Islet precursor cell (in vitro differentiated cells): ENCODE measurements at regions not wholly inside any gene's neighbourhood (a gene's known extent, or its start where the extent isn't known, plus 50 kb on each side); places are given as distances from the start of the nearest gene placed in this dataset.
"Not testable (repeated sequence)": the region's sequence is repeated elsewhere in the genome, so short reads cannot be mapped to it uniquely, and the experiment has no call there.

Experiments
- DNase-seq: peaks from one replicate; pipeline ENCODE4 v3.0.0-alpha.2; 2018

DNA sequence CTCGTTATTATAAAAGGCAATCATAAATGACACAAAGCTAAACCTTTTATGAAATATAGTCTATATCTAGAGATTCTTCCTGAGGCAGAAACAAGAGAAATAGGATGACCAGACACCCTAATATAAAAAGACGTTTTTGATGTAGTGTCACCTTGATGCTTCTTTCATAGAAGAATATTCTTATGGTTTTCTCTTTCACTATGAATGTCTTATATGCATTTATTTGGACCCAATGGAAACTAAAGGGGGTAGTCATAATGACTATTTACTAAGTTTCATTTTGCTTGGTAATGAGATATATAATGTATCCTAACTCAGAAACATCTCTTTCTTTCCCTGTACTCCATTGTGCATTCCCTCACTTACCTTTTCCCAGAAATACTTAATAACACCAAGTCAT is 393.9 kb downstream of the RAP2B start:
- DNase-seq, result no peak

GRCh38 chr3:153559366-153559765 is 397.3 kb downstream of the RAP2B start:
- not testable (repeated sequence) for DNase-seq

- DNase-seq, result no peak
Measured at GRCh38 chr3:153567011-153567410, 405.0 kb downstream of the RAP2B start.

DNA sequence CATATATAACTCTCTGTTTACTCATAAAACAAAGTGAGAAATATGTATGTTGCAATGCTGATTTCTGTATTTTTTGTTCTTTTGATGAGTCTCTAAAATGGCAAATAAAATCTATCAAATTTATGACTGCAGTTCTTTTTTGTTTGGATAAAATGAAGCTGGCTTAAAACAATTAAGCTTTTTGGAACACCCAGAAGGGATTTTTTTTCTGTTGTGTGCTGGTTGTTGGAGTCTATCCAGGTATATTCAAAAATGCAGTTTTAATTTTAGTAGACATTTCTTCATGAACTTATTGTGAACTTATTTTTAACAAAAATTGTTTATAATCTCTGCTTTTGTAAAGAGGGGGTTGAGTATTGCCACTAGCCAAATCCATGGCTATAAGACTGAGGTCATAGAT is 405.5 kb downstream of the RAP2B start:
- DNase-seq, result no peak

- not testable (repeated sequence) for DNase-seq
Measured at GRCh38 chr3:153570481-153570880, 408.5 kb downstream of the RAP2B start.

- no peak for DNase-seq
Measured at GRCh38 chr3:153572165-153572564, 410.1 kb downstream of the RAP2B start.

DNA sequence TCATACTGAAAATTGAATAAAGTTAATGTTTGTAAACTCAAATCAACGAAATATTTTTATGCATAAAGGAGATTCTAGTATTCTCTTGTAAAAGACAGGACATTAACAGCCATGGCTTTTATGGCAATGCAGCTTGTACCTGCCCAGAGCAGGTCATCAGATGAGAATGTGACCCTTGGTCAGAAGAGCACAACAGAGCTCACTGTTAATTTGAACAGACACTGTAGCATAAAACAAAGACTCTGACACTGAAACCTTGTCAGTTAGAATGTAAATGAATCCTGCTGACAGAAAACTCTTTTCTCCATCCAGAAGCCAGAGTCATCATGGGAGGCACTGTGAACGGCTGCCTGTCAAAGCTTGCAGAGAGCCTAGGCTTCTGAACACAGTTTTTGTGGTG is 410.6 kb downstream of the RAP2B start:
- DNase-seq, result no peak

- no peak for DNase-seq
Measured at GRCh38 chr3:153573481-153573880, 411.5 kb downstream of the RAP2B start.

DNA sequence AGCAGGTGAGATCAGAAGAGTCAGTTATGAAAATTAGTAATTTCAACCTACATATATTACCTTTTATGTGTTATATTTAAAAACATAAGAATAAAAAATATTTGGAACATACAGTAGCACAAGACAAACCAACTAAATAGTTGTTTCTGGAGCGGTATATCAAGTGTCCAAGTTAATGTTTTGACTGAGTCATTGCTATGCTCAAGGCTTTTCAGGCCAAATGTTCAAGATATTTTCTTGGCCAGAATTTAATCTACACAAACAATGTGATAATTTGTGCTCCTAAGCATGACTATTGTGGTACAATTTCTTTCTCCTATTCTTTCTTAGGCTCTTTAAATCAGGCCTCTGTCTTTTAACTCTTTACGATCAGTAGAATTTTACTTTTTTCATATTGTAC is 412.4 kb downstream of the RAP2B start:
- DNase-seq, result no peak

DNA sequence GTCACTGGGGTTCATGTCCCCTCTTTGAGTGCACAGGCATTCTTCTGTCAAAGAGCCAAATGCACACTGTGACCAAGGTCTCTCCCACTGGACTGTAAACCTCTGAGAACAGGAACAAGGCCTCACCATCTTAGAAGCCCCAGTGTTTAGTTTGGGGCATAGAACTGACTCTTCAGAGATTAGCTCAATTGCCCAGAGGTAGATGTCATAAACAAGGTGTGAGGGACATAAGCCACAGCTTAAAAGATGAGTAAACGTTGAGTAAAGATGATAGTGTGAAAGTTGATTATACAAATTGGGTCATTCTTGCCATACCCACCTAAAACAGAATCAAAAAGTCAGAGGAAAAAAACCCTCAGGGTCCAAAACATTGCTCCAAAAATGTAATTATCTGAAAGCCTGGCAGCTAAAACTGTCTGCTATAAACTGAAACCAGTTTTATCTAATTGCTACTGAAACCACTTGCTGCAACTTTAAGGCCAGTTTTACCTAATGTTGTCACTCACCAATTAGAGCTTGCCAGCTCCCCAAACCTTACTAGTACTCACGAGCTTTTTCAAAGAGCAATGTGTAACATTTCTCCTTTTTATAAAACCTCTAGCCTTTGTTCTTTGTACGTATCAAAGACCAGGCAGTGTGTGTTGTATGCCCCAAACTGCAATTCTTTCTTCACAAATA is 415.2 kb downstream of the RAP2B start:
- DNase-seq, result no peak

- DNase-seq, result no peak
Measured at GRCh38 chr3:153578046-153578445, 416.0 kb downstream of the RAP2B start.

DNA sequence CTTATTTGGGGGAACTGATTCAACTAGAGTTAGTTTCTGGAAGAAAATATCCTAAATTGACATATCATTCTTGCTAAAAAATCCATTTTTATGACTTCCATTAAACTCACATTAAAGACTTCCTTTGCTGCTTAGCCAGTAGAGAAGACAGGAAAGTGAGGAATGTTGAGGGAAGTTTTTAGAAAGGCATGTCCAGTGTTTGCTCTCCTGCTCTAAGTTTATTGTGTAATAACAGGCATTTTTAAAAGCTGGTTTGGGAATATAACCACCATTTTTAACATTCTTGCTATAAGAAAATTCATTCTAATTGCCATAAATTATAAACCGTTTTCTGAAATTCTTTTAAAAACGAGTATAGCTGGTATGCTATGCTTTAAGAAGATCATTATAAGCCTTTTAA is 428.0 kb downstream of the RAP2B start:
- DNase-seq, result no peak

DNA sequence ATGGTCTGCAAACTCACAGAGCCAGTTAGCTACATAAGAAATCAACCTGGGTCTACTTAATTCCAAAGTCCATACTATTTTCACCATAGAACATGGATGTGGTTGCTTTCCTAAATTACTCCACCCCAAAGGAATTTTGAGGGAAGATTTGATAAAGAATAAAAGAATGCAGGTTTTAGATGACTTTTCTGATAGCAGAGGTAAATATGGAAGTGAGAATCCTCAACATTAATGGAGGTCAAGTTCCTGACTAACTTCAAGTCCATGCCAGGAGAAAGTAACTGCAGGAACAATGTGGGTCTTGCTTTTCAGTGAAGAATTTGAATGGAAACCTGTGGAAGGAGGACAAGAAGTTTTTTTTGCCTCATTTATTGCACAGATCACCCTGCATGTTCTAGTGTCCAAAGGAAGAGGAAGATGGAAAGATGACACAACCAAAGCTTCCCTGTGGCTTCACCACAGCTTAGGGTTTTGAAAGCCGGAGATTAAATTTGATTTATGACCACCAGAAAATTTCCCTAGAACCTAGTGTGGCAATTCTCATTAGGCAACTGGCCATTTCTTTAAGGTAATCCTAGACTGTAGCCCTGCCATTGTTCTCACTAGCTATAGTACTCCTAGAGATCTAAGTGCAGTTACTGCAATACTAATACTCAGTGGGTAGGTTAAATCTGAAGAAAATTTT is 429.7 kb downstream of the RAP2B start:
- no peak for DNase-seq

DNA sequence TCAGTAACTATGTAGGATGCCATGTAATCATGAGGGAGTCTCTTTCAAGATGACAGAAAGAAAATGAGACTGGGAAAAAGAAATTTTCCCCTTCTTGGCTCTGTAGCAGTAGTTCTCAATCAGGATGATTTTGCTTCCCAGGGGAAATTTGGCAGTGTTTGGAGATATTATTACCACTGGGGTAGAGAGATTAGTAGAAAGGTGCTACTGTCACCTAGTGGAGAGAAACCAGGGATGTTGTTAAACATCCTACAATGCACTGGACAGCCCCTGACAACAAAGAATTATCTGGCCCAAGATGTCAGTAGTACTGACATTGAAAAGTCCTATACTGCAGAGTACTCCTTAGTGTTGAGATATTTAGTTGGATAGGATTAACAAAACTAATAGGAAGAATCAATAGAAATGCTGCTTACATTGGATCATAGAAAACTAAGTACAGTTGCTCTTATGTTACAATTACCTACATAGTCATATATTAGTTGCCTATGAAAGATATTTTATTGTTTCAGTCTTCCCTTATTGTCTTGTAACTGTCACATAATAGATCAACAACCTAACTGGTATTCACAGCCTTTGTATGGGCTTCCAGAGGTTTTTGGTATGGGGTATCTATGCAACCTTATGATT is 433.3 kb downstream of the RAP2B start:
- no peak for DNase-seq

DNA sequence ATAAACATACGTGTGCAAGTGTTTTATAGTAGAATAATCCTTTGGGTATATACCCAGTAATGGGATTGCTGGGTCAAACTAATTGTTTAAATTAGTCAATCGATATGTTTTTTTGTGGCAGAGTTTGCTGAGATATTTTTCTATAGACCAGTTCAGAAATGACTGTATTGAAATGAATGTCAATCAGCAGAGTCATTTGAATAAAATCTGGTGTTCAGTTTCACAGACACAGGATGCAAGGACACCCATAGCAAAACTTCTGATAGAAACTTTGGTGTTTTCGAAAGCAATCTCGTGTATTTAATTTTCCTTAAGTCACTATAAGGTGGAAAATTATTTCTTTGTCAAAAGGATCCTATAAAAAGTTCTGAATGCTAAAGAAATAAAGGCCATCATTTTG is 434.4 kb downstream of the RAP2B start:
- no peak for DNase-seq

GRCh38 chr3:153599685-153600084 is 437.7 kb downstream of the RAP2B start:
- peak; percentile 80 for DNase-seq

DNA sequence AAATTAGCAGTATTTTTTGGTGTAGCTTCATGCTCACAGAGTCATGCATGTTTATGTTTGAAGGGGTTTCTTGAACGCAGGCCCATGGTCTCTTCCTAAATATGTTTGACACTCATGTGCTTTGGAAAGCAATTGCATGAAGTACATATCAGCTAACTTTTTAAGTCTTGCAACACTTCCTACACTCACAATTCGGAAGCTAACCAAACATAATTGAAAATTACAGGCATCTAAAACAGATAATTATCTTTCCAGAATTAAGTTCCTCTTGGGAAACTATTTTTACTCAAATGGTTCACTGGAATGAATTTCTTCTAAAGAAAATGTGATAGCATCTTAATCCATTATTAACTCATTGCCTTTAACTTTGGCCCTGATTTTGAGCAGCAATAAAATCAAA is 438.9 kb downstream of the RAP2B start:
- DNase-seq, result no peak

DNA sequence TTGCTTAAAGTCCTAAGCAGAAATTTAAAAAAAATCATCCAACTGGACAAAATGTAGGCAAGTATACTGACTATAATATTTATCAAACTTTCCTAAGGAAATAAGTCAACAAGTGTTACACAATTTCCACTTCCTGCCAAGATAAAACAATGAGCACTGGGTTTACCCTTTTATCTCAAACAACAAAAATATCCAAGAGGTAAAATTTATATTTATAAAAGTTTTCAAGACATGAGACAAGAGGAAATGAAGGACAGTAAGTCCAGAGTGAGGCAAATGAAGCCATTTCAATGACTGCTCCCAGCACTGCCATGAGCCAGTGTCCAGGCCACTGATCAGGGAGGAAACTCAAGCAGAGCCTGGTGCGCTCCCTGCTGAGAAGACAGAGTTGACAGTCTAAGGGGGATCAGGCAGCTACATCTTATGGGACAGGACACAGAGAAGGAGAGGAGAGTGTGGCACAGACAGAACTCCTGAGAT is 439.4 kb downstream of the RAP2B start:
- DNase-seq, result no peak

DNA sequence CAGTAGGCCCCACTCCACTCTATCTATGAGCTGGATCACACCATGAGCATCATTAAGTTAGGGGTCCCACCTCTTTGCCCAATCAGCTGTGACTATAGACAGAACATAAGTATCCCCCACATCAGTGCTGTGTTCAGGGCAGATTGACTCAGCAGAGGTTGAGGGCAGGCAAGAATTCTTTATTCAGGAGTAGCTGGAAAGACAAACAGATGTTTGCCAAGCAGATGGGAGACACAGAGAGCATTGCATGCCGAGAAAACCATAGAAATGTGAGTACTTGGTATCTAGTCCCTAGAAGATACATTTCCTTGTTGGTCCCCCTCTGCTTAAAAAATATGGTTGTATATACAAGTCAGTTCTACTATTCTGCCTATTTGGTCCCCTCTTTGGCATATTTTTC is 440.8 kb downstream of the RAP2B start:
- no peak for DNase-seq

- DNase-seq, result no peak
Measured at GRCh38 chr3:153614140-153614539, 452.1 kb downstream of the RAP2B start.

DNA sequence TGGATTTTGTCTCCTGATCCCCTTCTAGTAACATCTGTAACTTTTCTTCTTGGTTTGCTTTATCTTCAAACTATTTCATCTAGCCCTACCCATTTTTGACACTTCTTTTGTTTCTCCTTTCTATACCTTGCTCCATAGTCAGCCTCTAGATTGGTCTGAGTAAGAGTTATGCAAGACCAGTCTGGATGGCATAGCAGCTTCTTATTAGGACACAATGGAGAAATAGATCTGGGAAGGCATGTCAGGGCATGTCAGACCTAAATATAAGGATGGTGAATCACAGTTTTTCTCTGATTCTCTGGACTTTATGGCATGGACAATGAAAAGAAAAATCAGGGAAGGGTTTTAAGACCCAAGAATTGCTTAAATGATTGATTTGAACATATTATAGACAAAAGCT is 452.5 kb downstream of the RAP2B start:
- DNase-seq, result no peak

DNA sequence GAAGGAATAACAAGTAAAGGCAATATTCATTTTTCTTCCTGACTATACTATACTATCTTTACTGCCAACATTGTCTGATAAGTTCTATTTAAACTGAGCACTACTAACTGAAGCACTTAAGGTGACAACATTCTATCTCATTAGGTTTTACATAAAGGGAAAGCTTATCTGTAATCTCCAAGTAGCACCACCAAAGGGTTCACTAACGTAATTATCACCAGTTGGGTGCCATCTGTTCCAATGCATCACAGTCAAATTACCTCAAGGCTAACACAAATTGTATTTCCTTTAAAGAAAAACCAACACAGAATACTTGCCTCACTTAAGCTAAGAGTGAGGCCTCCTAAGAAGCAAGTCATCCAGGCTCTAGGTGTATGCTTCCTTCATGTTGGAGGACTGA is 453.8 kb downstream of the RAP2B start:
- no peak for DNase-seq

GRCh38 chr3:153617463-153617862 is 455.4 kb downstream of the RAP2B start:
- DNase-seq, result no peak

DNA sequence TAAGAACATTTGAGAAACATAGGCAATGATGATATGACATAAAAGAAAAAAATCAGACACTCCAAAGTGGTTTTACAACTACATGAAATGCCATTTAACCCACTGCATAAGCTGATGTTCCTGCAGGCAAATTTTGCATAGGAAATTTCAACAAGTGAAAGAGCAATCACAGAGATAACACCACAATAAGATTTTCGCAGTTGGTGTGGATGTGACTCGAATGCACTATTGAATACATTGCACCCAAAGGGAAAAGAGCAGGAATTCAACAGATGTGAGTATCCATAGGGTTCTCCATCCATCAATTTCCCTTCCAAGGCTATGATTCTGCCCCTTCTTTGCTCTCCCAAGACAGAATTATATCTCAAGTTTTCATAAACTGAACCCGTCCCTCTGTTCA is 456.1 kb downstream of the RAP2B start:
- no peak for DNase-seq
